ENCODE measurements at regions not wholly inside any gene's neighbourhood (a gene's known extent, or its start where the extent isn't known, plus 50 kb on each side); places are given as distances from the start of the nearest gene placed in this dataset.
"Not testable (repeated sequence)": the region's sequence is repeated elsewhere in the genome, so short reads cannot be mapped to it uniquely, and the experiment has no call there.

- no peak for FAIRE-seq
- no peak overlapping the region for H3K4me3 Mint-ChIP-seq (ENCODE audit: unreplicated experiment)
- Histone ChIP-seq H3K9ac (ENCODE audit: low read length) (no peak overlapping the region), H3K4me1 (ENCODE audit: insufficient read depth, low read length) (no peaks in the 10 kb centered on the region), H3K27ac (ENCODE audit: low read depth, low read length) (no peak overlapping the region), H2AFZ (ENCODE audit: low read depth, low read length) (no peak overlapping the region), H3K79me2 (ENCODE audit: insufficient read depth, low read length) (no peaks in the 10 kb centered on the region), H3K9me3 (ENCODE audit: insufficient read depth, low read depth, low read length) (peaks cover 27% of the 10 kb centered on the region), H3K27me3 (ENCODE audit: insufficient read depth, low read length) (no peaks in the 10 kb centered on the region), H3K4me3 (ENCODE audit: insufficient read depth, low read depth, low read length) (no peak overlapping the region), H3K36me3 (ENCODE audit: insufficient read depth, low read length) (no peaks in the 10 kb centered on the region), H3K4me2 (ENCODE audit: low read length) (no peak overlapping the region), H4K20me1 (ENCODE audit: insufficient read depth, low read length) (no peaks in the 10 kb centered on the region)
- peaks cover 4% of the 10 kb centered on the region for H3K36me3 Mint-ChIP-seq (ENCODE audit: low read depth, unreplicated experiment)
- no peak overlapping the region for H3K27ac Mint-ChIP-seq (ENCODE audit: unreplicated experiment)
- no peak for DNase-seq (ENCODE audit: low read depth)
- H3K9me3 Mint-ChIP-seq (ENCODE audit: unreplicated experiment), result peaks cover 25% of the 10 kb centered on the region
- H3K27me3 Mint-ChIP-seq (ENCODE audit: low read depth, unreplicated experiment), result no peaks in the 10 kb centered on the region
- no peak for TF ChIP-seq EZH2 (IDR thresholded peaks at IDR 0.05; ENCODE audit: insufficient read depth, low read length)
- no peak for TF ChIP-seq CTCF (IDR thresholded peaks at IDR 0.05; ENCODE audit: insufficient read depth, low read depth, low read length)
- no peaks in the 10 kb centered on the region for H3K4me1 Mint-ChIP-seq (ENCODE audit: low read depth, unreplicated experiment)
Observed at GRCh38 chr15:25173241-25174028, 218.6 kb downstream of the SNRPN start.

GRCh38 chr15:25174149-25174548 is 219.4 kb downstream of the SNRPN start:
- H3K4me2 ChIP-seq (ENCODE audit: low read length); FAIRE-seq; H2AFZ ChIP-seq (ENCODE audit: low read depth, low read length); H3K27me3 ChIP-seq (ENCODE audit: insufficient read depth, low read length); H3K27me3 Mint-ChIP-seq (ENCODE audit: low read depth, unreplicated experiment); H3K4me1 ChIP-seq (ENCODE audit: insufficient read depth, low read length); H3K36me3 ChIP-seq (ENCODE audit: insufficient read depth, low read length); H3K4me1 Mint-ChIP-seq (ENCODE audit: low read depth, unreplicated experiment); H3K27ac Mint-ChIP-seq (ENCODE audit: unreplicated experiment); H4K20me1 ChIP-seq (ENCODE audit: insufficient read depth, low read length); H3K9ac ChIP-seq (ENCODE audit: low read length); H3K4me3 Mint-ChIP-seq (ENCODE audit: unreplicated experiment); DNase-seq (ENCODE audit: low read depth); H3K27ac ChIP-seq (ENCODE audit: low read depth, low read length); H3K79me2 ChIP-seq (ENCODE audit: insufficient read depth, low read length); H3K36me3 Mint-ChIP-seq (ENCODE audit: low read depth, unreplicated experiment); H3K4me3 ChIP-seq (ENCODE audit: insufficient read depth, low read depth, low read length): not testable (repeated sequence)
- H3K9me3 Mint-ChIP-seq (ENCODE audit: unreplicated experiment), result peaks cover 28% of the 10 kb centered on the region
- H3K9me3 ChIP-seq (ENCODE audit: insufficient read depth, low read depth, low read length), result peaks cover 27% of the 10 kb centered on the region

GRCh38 chr15:25175033-25175788 is 220.4 kb downstream of the SNRPN start:
- Histone ChIP-seq H3K27me3 (ENCODE audit: insufficient read depth, low read length) (no peaks in the 10 kb centered on the region), H3K9ac (ENCODE audit: low read length) (no peak overlapping the region), H3K27ac (ENCODE audit: low read depth, low read length) (no peak overlapping the region), H3K36me3 (ENCODE audit: insufficient read depth, low read length) (no peaks in the 10 kb centered on the region), H3K9me3 (ENCODE audit: insufficient read depth, low read depth, low read length) (peaks cover 27% of the 10 kb centered on the region), H3K4me2 (ENCODE audit: low read length) (no peak overlapping the region), H3K4me1 (ENCODE audit: insufficient read depth, low read length) (no peaks in the 10 kb centered on the region), H3K79me2 (ENCODE audit: insufficient read depth, low read length) (no peaks in the 10 kb centered on the region), H2AFZ (ENCODE audit: low read depth, low read length) (no peak overlapping the region), H4K20me1 (ENCODE audit: insufficient read depth, low read length) (no peaks in the 10 kb centered on the region), H3K4me3 (ENCODE audit: insufficient read depth, low read depth, low read length) (no peak overlapping the region)
- Mint-ChIP-seq H3K9me3 (ENCODE audit: unreplicated experiment) (peaks cover 31% of the 10 kb centered on the region), H3K36me3 (ENCODE audit: low read depth, unreplicated experiment) (peaks cover 4% of the 10 kb centered on the region), H3K27ac (ENCODE audit: unreplicated experiment) (no peak overlapping the region), H3K27me3 (ENCODE audit: low read depth, unreplicated experiment) (no peaks in the 10 kb centered on the region), H3K4me1 (ENCODE audit: low read depth, unreplicated experiment) (no peaks in the 10 kb centered on the region), H3K4me3 (ENCODE audit: unreplicated experiment) (no peak overlapping the region)
- FAIRE-seq (no peak), DNase-seq (ENCODE audit: low read depth) (no peak)
- TF ChIP-seq EZH2 (IDR thresholded peaks at IDR 0.05; ENCODE audit: insufficient read depth, low read length) (no peak), CTCF (IDR thresholded peaks at IDR 0.05; ENCODE audit: insufficient read depth, low read depth, low read length) (no peak)

All from astrocyte (in vitro differentiated cells and primary cell).